ENCODE measurements at regions not wholly inside any gene's neighbourhood (a gene's known extent, or its start where the extent isn't known, plus 50 kb on each side); places are given as distances from the start of the nearest gene placed in this dataset.
"Not testable (repeated sequence)": the region's sequence is repeated elsewhere in the genome, so short reads cannot be mapped to it uniquely, and the experiment has no call there.

GRCh38 chr10:28457110-28457509, 75.8 kb upstream of the WAC start:
- H3K27me3 ChIP-seq (ENCODE audit: control insufficient read depth in 1 of 2, insufficient read depth in 2 of 2, low read length in 2 of 2): no peaks in the 10 kb centered on the region
- WGBS, 2 donors: 74 to 80% methylated on average over 2 of the region's 2 CpGs
- no peaks in the 10 kb centered on the region for H3K4me1 ChIP-seq (ENCODE audit: control insufficient read depth in 2 of 2, insufficient read depth in 2 of 2, low read length in 1 of 2)
- H3K9me3 ChIP-seq (ENCODE audit: control insufficient read depth in 2 of 2, insufficient read depth in 1 of 2, low read depth in 1 of 2, low read length in 1 of 2): no peaks in the 10 kb centered on the region
- no peak overlapping the region for H3K4me3 ChIP-seq (ENCODE audit: low read depth in 1 of 2, low read length in 2 of 2)
- H3K27ac ChIP-seq (ENCODE audit: low read depth in 2 of 2, low read length in 1 of 2): no peak overlapping the region
- no peaks in the 10 kb centered on the region for H3K36me3 ChIP-seq (ENCODE audit: control insufficient read depth in 2 of 2, insufficient read depth in 2 of 2, low read length in 1 of 2)

- WGBS, 2 donors: 77% methylated on average over 4 of the region's 4 CpGs
- not testable (repeated sequence) for H3K4me1 ChIP-seq (ENCODE audit: control insufficient read depth in 2 of 2, insufficient read depth in 2 of 2, low read length in 1 of 2); H3K4me3 ChIP-seq (ENCODE audit: low read depth in 1 of 2, low read length in 2 of 2); H3K36me3 ChIP-seq (ENCODE audit: control insufficient read depth in 2 of 2, insufficient read depth in 2 of 2, low read length in 1 of 2); H3K27ac ChIP-seq (ENCODE audit: low read depth in 2 of 2, low read length in 1 of 2); H3K9me3 ChIP-seq (ENCODE audit: control insufficient read depth in 2 of 2, insufficient read depth in 1 of 2, low read depth in 1 of 2, low read length in 1 of 2); H3K27me3 ChIP-seq (ENCODE audit: control insufficient read depth in 1 of 2, insufficient read depth in 2 of 2, low read length in 2 of 2)
Observed at GRCh38 chr10:28457873-28458272, 75.0 kb upstream of the WAC start.

- Histone ChIP-seq H3K36me3 (ENCODE audit: control insufficient read depth in 2 of 2, insufficient read depth in 2 of 2, low read length in 1 of 2) (no peaks in the 10 kb centered on the region), H3K27me3 (ENCODE audit: control insufficient read depth in 1 of 2, insufficient read depth in 2 of 2, low read length in 2 of 2) (no peaks in the 10 kb centered on the region), H3K9me3 (ENCODE audit: control insufficient read depth in 2 of 2, insufficient read depth in 1 of 2, low read depth in 1 of 2, low read length in 1 of 2) (no peaks in the 10 kb centered on the region), H3K27ac (ENCODE audit: low read depth in 2 of 2, low read length in 1 of 2) (no peak overlapping the region), H3K4me1 (ENCODE audit: control insufficient read depth in 2 of 2, insufficient read depth in 2 of 2, low read length in 1 of 2) (no peaks in the 10 kb centered on the region), H3K4me3 (ENCODE audit: low read depth in 1 of 2, low read length in 2 of 2) (no peak overlapping the region)
- WGBS, 2 donors: 79 to 92% methylated on average over 3 to 4 of the region's 4 CpGs
Observed at GRCh38 chr10:28459453-28460144, 73.3 kb upstream of the WAC start.

DNA sequence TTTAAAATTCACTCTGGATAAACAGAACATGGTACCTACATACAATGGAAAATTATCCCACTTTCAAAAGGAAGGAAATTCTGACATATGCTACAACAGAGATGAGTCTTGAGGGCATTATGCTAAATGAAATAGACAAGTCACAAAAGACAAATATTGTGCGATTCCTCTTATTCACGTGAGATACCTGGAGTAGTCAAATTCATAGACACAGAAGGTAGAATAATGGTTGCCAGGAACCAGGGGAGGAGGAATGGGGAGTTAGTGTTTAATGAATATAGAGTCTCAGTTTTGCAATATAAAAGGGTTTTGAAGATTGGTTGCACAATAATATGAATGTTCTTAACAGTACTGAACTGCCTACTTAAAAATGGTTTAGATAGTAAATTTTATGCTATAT, 69.8 kb upstream of the WAC start:
- 70 to 84% methylated on average over 2 of the region's 2 CpGs for WGBS, 2 donors
- no peaks in the 10 kb centered on the region for H3K9me3 ChIP-seq (ENCODE audit: control insufficient read depth in 2 of 2, insufficient read depth in 1 of 2, low read depth in 1 of 2, low read length in 1 of 2)
- no peak overlapping the region for H3K27ac ChIP-seq (ENCODE audit: low read depth in 2 of 2, low read length in 1 of 2)

GRCh38 chr10:28463676-28464395, 69.1 kb upstream of the WAC start:
- H3K4me1 ChIP-seq (ENCODE audit: control insufficient read depth in 2 of 2, insufficient read depth in 2 of 2, low read length in 1 of 2): no peaks in the 10 kb centered on the region
- no peak overlapping the region for H3K4me3 ChIP-seq (ENCODE audit: low read depth in 1 of 2, low read length in 2 of 2)
- no peaks in the 10 kb centered on the region for H3K36me3 ChIP-seq (ENCODE audit: control insufficient read depth in 2 of 2, insufficient read depth in 2 of 2, low read length in 1 of 2)
- H3K27ac ChIP-seq (ENCODE audit: low read depth in 2 of 2, low read length in 1 of 2): no peak overlapping the region
- no peaks in the 10 kb centered on the region for H3K27me3 ChIP-seq (ENCODE audit: control insufficient read depth in 1 of 2, insufficient read depth in 2 of 2, low read length in 2 of 2)
- WGBS, 2 donors: 59 to 64% methylated on average over 9 of the region's 9 CpGs
- H3K9me3 ChIP-seq (ENCODE audit: control insufficient read depth in 2 of 2, insufficient read depth in 1 of 2, low read depth in 1 of 2, low read length in 1 of 2): no peaks in the 10 kb centered on the region

More for the DNA sequence above, 69.8 kb upstream of the WAC start:
- H3K4me1 ChIP-seq (ENCODE audit: control insufficient read depth in 2 of 2, insufficient read depth in 2 of 2, low read length in 1 of 2): no peaks in the 10 kb centered on the region
- no peaks in the 10 kb centered on the region for H3K36me3 ChIP-seq (ENCODE audit: control insufficient read depth in 2 of 2, insufficient read depth in 2 of 2, low read length in 1 of 2)
- no peak overlapping the region for H3K4me3 ChIP-seq (ENCODE audit: low read depth in 1 of 2, low read length in 2 of 2)
- no peaks in the 10 kb centered on the region for H3K27me3 ChIP-seq (ENCODE audit: control insufficient read depth in 1 of 2, insufficient read depth in 2 of 2, low read length in 2 of 2)

GRCh38 chr10:28467615-28468014, 65.3 kb upstream of the WAC start:
- 86 to 89% methylated on average over 5 of the region's 5 CpGs for WGBS, 2 donors
- Histone ChIP-seq H3K9me3 (ENCODE audit: control insufficient read depth in 2 of 2, insufficient read depth in 1 of 2, low read depth in 1 of 2, low read length in 1 of 2) (no peaks in the 10 kb centered on the region), H3K27ac (ENCODE audit: low read depth in 2 of 2, low read length in 1 of 2) (no peak overlapping the region), H3K4me1 (ENCODE audit: control insufficient read depth in 2 of 2, insufficient read depth in 2 of 2, low read length in 1 of 2) (no peaks in the 10 kb centered on the region), H3K27me3 (ENCODE audit: control insufficient read depth in 1 of 2, insufficient read depth in 2 of 2, low read length in 2 of 2) (no peaks in the 10 kb centered on the region), H3K4me3 (ENCODE audit: low read depth in 1 of 2, low read length in 2 of 2) (no peak overlapping the region), H3K36me3 (ENCODE audit: control insufficient read depth in 2 of 2, insufficient read depth in 2 of 2, low read length in 1 of 2) (no peaks in the 10 kb centered on the region)

- H3K4me3 ChIP-seq (ENCODE audit: low read depth in 1 of 2, low read length in 2 of 2): no peak overlapping the region
- no peaks in the 10 kb centered on the region for H3K36me3 ChIP-seq (ENCODE audit: control insufficient read depth in 2 of 2, insufficient read depth in 2 of 2, low read length in 1 of 2)
- H3K4me1 ChIP-seq (ENCODE audit: control insufficient read depth in 2 of 2, insufficient read depth in 2 of 2, low read length in 1 of 2): no peaks in the 10 kb centered on the region
- H3K9me3 ChIP-seq (ENCODE audit: control insufficient read depth in 2 of 2, insufficient read depth in 1 of 2, low read depth in 1 of 2, low read length in 1 of 2): no peaks in the 10 kb centered on the region
- 80 to 81% methylated on average over 10 of the region's 10 CpGs for WGBS, 2 donors
- no peaks in the 10 kb centered on the region for H3K27me3 ChIP-seq (ENCODE audit: control insufficient read depth in 1 of 2, insufficient read depth in 2 of 2, low read length in 2 of 2)
- no peak overlapping the region for H3K27ac ChIP-seq (ENCODE audit: low read depth in 2 of 2, low read length in 1 of 2)
Observed at GRCh38 chr10:28468707-28469483, 64.0 kb upstream of the WAC start.

DNA sequence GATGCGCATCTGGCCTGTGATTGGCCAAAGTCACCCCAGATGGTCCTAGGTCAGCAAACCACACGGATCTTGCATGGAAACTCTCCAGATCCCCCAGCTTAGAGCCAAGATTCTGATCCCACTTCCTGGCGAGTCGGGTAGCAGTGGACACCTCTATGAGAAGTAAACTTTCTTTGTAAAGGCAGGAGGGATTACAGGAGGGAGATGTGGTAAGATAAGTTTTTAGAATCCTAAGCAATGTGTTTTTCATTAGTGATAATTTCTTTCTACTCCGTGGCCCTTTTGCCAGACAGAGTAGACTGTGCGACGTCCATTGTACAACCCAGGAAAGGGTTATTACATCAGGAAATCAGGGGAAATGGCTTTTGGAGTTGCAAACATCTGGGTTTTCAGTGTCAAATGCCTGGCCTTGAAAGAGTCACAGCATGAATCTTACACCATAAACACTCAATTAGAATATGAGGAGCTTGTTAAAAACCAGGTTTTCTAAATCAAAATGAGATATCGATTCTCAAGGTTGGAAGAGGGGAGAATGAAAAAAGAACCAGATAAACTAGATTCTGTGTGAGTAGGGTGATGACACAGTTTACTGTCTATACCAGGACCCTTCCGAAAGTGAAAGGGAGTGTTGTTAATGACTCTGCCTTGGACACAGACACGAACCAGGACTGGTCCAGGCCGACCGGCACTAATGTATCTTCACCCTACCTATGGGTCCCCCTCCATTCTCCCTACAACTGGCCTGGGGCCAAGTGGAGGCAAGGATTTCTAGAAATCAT, 61.9 kb upstream of the WAC start:
- no peaks in the 10 kb centered on the region for H3K4me1 ChIP-seq (ENCODE audit: control insufficient read depth in 2 of 2, insufficient read depth in 2 of 2, low read length in 1 of 2)
- no peaks in the 10 kb centered on the region for H3K9me3 ChIP-seq (ENCODE audit: control insufficient read depth in 2 of 2, insufficient read depth in 1 of 2, low read depth in 1 of 2, low read length in 1 of 2)
- 67 to 71% methylated on average over 12 of the region's 12 CpGs for WGBS, 2 donors
- H3K27me3 ChIP-seq (ENCODE audit: control insufficient read depth in 1 of 2, insufficient read depth in 2 of 2, low read length in 2 of 2): no peaks in the 10 kb centered on the region
- H3K27ac ChIP-seq (ENCODE audit: low read depth in 2 of 2, low read length in 1 of 2): no peak overlapping the region
- H3K36me3 ChIP-seq (ENCODE audit: control insufficient read depth in 2 of 2, insufficient read depth in 2 of 2, low read length in 1 of 2): no peaks in the 10 kb centered on the region
- H3K4me3 ChIP-seq (ENCODE audit: low read depth in 1 of 2, low read length in 2 of 2): no peak overlapping the region

- Histone ChIP-seq H3K27ac (ENCODE audit: low read depth in 2 of 2, low read length in 1 of 2) (no peak overlapping the region), H3K27me3 (ENCODE audit: control insufficient read depth in 1 of 2, insufficient read depth in 2 of 2, low read length in 2 of 2) (no peaks in the 10 kb centered on the region), H3K36me3 (ENCODE audit: control insufficient read depth in 2 of 2, insufficient read depth in 2 of 2, low read length in 1 of 2) (no peaks in the 10 kb centered on the region), H3K4me1 (ENCODE audit: control insufficient read depth in 2 of 2, insufficient read depth in 2 of 2, low read length in 1 of 2) (no peaks in the 10 kb centered on the region), H3K4me3 (ENCODE audit: low read depth in 1 of 2, low read length in 2 of 2) (no peak overlapping the region), H3K9me3 (ENCODE audit: control insufficient read depth in 2 of 2, insufficient read depth in 1 of 2, low read depth in 1 of 2, low read length in 1 of 2) (no peaks in the 10 kb centered on the region)
- WGBS, 2 donors: 92 to 94% methylated on average over 6 of the region's 6 CpGs
Observed at GRCh38 chr10:28471652-28472050, 61.3 kb upstream of the WAC start.
